ENCODE measurements at regions not wholly inside any gene's neighbourhood (a gene's known extent, or its start where the extent isn't known, plus 50 kb on each side); places are given as distances from the start of the nearest gene placed in this dataset.

Small RNA genes lying in the stretch of these regions (small RNA-seq; reads per million reads assigned to genes)
- 0 reads per million in 6 experiments for gene AC011611.1
- gene AC011611.6 = 0 reads per million in 6 experiments
- 0 to 0.04 (median 0) reads per million in 6 experiments for gene RF00156
- gene RN7SL734P = 0 reads per million in 6 experiments
